ENCODE measurements at regions not wholly inside any gene's neighbourhood (a gene's known extent, or its start where the extent isn't known, plus 50 kb on each side); places are given as distances from the start of the nearest gene placed in this dataset.
A peak's percentile ranks its signal among the peaks of the same experiment; 100 is the strongest.
"Not testable (repeated sequence)": the region's sequence is repeated elsewhere in the genome, so short reads cannot be mapped to it uniquely, and the experiment has no call there.

DNA sequence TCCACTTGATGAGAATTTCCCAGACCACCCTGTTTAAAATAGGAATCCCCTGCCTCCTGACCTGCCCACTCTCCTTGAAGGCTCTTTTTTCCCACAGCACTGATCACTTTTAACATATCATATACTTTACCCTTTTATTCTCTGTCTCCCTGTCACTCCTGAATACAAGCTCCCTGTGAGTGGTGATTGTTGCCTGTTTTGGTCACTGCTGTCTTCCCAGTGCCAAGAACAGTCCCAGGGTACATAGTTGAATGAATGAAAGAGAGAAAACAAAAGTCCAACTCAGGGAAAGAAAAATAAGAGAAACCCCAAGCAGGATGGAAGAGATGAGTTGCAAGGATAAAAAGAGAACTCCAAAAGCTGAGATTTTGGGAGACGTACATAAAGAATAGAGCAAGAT, 500.3 kb upstream of the LMCD1 start:
- DNase-seq (ENCODE audit: low read depth in 2 of 2): no peak

DNA sequence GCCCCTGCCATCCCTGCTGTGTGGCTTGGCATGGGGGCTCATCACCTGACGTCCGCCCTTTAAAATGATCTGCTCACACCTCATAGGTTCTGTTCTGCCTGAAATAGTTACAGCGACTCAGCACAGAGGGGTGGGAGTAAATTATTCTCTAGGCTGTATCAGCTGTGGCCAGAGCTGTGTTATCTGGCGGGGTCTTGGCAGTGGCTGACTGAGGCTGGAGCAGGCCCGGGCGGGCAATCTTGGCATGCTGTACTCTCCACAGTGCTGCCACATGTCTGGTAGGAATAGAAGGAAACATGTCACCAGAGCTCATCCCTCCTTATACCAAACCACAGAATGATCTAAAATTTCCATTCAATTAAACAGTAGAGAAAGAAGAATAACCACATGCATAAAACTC, 499.9 kb upstream of the LMCD1 start:
- DNase-seq (ENCODE audit: low read depth in 2 of 2): no peak

DNA sequence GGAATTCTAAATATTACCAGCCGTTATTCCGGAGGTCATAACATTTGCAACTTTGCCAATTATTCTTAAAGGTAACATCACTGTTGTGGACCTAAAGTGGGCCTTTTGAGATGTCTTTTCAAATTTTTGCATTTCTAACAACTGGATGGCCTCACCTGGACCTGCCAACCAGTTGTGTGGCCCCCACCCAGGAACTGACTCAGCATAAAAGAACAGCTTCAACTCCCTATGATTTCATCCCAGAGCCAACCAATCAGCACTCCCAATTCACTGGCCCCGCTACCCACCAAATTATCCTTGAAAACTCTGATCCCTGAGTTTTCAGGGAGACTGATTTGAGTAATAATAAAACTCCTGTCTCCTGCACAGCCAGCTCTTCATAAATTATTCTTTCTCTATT, 489.7 kb upstream of the LMCD1 start:
- DNase-seq (ENCODE audit: low read depth in 2 of 2): no peak

DNA sequence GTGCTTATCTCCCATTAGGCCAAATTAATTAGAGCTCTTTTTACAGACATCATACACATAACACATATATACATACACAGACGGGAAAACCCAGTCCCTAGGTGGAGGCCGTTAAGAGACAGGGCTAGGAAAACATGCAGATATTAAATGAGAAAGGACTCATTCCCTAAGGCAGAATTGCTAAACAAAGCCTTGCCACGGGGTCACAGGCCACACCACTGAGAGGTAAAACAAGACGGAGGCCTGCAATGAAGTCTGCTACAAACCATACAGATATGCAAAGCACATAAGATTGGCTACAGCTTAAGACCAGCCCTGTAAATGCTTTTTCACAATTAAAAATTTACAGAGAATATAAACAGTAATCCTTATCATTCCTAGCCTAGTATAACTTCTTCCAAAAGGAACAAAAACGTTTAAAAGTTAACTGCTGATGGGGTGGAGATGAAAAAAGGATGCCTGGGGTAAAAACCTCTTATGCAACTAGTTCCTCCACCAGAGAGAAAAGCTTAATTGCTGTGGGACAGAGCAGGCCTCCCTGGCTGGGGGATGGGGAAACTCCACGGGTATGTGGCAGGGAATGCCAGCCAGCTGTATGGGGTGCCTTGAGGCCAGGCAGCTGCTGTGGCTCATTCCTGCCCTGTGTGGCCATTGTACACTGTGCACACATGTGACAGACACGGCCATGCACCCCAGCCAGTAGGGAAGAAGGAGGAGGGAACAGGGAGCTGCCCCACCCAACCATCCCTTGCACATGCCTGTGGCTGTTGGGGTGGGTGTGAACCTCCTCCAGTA, 481.4 kb upstream of the LMCD1 start:
- no peak for DNase-seq (ENCODE audit: low read depth in 2 of 2)

DNA sequence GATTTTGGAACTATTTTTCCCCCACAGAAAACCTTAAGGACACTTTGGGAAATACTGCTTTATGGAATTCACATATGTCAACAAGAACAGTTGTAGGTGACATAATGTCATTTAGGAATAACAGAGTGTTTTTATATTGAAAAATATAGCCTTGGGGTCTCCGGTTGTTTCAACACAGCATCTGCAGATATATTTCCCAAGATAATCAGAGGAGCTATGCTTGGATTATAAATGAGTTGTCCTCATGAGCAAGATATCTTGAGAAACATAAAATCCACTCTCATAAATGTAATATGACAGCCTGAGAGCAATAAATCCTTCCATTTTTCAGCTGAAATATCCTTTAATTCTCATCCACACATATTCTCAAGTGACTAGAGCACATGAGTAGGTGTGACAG, 473.7 kb upstream of the LMCD1 start:
- no peak for DNase-seq (ENCODE audit: low read depth in 2 of 2)

DNA sequence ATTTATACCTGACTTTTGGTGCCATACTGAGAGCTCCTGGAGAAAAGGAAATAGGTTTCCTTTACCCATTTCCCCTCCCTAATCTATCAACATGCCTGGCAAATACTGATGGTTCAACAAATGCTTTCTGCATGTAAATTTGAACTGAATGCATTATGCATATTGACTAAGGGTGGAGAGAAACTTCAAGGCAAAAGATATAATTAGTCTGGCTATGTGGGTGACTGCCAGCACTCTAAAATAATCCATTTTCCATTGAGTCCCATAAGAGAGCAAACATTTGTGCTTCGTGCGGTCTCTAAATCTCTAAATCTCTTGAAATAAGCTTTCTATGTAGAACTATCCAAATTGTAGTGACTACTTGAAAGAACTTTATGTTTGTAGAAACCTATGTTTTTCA, 451.3 kb upstream of the LMCD1 start:
- no peak for DNase-seq (ENCODE audit: low read depth in 2 of 2)

DNA sequence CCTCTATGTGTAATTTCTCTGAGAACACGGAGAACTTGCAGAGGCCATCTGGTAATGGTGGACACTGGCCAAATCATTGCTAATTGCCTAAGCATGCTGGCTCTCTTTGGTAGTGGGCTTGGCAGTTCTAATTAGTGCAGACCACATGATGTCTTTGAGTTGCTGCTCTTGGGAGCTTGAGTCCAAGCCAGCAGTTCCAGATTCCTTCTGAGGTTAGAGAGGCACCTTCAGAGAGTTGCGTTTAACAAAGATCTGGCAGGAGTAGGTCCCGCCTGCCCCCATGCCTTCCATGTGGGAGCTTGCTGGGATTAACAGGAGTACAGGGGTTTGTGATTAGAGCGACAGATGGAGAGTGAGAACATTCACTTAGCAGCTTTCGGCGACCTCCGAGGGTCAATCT, 449.0 kb upstream of the LMCD1 start:
- no peak for DNase-seq (ENCODE audit: low read depth in 2 of 2)

DNA sequence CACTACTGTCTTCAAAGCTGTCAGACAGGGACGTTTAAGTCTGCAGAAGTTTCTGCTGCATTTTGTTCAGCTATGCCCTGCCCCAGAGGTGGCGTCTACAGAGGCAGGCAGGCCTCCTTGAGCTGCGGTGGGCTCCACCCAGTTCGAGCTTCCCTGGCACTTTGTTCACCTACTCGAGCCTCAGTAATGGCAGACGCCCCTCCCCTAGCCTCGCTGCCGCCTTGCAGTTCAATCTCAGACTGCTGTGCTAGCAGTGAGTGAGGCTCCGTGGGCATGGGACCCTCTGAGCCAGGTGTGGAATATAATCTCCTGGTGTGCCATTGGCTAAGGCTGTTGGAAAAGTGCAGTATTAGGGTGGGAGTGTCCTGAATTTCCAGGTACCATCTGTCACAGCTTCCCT, 433.5 kb upstream of the LMCD1 start:
- not testable (repeated sequence) for DNase-seq (ENCODE audit: low read depth in 2 of 2)

DNA sequence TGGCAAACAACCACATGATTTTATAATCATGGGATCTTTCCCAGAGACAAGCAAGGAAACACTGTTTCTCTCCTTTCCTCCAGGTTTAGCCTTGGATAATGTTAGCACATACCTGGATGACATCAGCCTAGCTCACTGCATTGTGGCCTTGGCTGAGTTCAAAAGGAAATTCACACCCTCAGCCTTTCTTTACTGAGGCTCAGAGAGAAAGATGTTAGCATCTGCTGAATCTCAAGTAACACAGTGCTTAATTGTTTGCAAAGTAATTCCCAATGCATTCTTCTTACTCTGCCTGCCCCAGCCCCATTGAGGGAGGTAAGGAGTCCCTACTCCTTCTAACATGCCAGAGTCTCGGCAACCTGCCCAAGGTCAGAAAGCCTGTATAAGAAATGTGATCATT, 432.2 kb upstream of the LMCD1 start:
- DNase-seq (ENCODE audit: low read depth in 2 of 2): no peak

DNA sequence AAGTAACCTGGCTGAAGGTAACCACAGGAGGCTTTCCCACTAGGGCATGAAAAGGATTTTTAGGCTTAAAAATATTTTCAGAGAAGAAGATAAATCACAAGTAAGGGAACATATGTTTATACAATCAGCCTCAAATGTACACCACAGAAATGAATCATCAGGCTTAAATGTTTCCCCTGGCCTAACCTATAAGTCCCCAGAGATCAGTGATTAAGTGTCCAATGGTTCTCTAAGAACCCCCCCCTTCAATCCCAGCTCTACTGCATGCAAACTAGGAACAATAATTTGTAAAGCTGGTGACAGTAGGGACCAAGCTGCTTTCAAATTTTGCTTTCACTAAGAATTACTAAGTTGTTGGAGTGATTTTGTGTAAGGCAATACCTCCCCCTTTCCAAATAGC, 431.6 kb upstream of the LMCD1 start:
- DNase-seq (ENCODE audit: low read depth in 2 of 2): no peak

DNA sequence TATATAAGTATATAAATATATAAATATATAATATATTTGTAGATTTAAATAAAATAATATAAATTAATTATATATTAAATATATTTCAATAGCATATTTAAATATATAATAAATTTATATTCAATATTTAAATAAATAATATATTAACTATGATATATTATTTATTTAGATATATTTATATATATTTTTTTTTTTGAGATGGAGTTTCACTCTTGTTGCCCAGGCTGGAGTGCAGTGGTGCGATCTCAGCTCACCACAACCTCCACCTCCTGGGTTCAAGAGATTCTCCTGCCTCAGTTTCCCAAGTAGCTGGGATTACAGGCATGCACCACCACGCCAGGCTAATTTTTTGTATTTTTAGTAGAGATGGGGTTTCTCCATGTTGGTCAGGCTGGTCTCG, 426.9 kb upstream of the LMCD1 start:
- not testable (repeated sequence) for DNase-seq (ENCODE audit: low read depth in 2 of 2)

DNA sequence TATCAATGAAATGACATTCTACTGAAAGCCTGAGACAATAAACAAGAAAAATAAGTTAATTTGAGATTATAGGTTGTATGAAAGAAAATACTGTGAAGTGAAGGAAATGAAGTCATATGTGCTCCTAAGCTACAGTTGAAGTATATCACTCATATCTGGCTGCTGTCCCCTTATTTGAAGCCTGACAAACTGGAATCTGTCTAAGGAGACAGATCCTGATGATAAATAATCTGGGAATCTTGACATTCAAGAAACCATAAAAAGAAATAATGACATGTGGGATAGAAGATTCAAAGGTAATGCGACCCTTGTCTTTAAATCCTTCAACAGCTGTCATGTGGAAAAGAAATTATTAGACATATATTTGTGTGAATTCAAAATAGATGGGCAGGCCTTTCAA, 424.5 kb upstream of the LMCD1 start:
- DNase-seq (ENCODE audit: low read depth in 2 of 2): no peak

DNA sequence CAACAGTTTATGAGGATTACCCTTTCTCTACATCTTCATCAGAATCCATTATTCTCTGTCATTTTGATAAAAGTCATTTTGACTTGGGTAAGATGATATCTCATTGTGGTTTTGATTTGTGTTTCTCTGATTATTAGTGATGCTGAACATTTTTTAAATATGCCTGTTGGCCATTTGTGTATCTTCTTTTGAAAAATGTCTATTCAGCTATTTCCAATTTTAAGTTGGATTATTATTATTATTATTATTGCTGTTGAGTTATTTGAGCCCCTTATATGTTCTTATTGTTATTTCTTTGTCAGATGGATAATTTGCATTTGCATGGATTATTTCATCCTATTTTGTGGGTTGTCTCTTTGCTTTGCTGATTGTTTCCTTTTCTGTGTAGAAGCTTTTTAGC, 421.2 kb upstream of the LMCD1 start:
- no peak for DNase-seq (ENCODE audit: low read depth in 2 of 2)

DNA sequence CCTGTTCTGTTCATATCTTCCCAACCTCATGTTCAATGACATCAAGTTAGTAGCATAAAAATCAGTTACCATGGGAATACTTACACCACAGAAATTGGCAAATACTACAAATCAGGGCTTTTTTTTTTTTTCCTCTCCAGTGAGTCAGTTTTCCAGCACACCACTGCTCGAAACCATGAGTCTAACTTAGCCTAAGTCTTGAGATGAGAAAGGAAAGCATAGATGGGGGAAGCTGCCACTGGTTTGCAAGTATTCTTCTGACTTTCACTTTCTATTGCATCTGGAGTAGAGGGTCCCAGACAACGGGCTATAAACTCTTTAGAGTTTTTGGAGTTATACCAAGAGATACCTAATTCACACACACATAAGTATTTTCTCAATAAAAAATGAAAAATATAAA, 416.1 kb upstream of the LMCD1 start:
- no peak for DNase-seq (ENCODE audit: low read depth in 2 of 2)

DNA sequence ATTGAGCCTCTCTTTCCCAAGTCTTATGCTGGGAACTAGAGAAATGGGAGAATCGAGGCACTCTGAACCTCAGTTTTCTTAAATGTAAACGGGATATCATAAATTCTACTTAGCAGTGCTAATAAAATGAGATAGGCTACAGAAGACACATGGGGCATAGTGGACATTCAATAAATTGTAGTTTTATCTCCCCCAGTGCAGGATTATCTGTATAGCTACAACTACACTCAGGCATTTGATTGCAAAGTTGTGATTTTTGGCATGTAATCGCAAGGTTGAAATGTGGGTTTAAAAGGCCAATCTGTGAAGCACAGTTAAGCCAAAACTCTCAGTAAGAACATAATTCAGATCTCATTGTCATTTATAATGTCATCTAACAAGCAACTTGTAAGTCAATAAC, 413.7 kb upstream of the LMCD1 start:
- DNase-seq (ENCODE audit: low read depth in 2 of 2): no peak

DNA sequence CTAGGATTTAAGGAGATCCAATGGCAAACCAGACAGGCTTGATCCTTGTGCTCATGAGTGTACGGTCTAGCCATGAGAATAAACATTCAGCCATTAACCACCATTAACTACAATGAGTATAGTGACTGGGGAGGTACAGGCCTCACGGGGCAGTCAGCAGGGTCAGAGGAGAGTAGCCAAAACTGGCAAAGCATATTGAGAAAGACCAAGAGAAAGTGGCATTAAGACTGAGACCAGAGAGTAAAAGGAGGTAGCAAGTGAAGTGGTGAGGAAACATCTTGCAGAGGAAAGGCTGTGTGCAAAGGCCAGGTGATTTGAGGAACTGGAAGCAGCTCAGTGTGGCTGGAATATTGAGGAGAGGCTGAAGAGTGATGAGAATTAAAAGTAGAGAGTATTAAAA, 407.2 kb upstream of the LMCD1 start:
- no peak for DNase-seq (ENCODE audit: low read depth in 2 of 2)

DNA sequence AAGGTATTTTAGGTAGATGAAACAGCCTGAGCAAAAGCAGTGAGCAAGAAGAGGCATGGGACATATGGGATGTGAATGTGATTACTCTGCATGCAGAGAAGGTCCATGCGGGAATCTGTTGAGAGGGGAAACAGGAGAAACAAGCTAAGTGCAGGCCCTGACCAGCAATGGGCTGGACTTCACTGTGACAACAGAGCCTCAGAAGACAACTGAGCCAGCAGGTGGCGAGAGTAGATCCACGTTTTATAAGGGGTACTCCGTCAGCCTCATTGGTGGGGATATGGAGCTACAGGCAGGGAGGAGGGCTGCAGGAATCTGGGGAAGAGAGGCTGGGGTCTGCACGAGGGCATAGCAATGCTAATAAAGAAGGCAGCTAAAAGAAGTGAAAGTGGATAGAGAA, 405.9 kb upstream of the LMCD1 start:
- DNase-seq (ENCODE audit: low read depth in 2 of 2): no peak

DNA sequence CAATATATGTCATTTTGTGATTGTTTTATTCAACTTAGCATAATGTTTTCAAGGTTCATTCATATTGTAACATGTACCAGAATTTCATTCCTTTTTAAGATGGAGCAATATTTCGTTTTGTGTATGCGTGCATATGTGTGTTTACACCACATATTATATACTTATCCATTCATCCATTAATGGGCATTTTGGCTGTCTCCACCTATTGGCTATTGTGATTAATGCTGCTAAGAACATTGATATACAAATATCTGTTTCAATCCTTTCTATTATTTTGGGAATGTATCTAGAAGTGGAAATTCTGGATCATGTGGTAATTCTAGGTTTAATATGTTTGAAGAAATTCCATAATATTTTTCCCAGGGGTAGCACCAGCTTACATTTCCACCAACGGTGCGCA, 403.9 kb upstream of the LMCD1 start:
- DNase-seq (ENCODE audit: low read depth in 2 of 2): no peak

DNA sequence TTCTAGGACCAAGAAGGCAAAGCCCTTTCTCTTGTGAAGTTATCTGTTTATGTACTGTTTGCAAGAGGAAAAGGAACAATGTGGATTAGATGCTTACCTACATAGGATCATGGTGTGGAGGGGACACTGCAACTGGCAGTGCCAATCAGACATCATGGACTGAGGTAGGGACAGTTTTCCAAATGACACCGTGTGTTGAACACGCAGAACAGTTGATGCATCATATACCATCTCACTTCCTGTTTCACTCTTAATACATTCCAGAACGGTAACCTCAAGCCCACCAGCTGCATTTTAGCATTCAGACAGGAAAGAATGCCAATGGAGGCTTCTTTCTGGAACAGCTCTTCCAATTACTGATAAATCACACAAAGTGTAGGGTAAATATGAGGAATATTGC, 397.7 kb upstream of the LMCD1 start:
- DNase-seq (ENCODE audit: low read depth in 2 of 2): no peak

DNA sequence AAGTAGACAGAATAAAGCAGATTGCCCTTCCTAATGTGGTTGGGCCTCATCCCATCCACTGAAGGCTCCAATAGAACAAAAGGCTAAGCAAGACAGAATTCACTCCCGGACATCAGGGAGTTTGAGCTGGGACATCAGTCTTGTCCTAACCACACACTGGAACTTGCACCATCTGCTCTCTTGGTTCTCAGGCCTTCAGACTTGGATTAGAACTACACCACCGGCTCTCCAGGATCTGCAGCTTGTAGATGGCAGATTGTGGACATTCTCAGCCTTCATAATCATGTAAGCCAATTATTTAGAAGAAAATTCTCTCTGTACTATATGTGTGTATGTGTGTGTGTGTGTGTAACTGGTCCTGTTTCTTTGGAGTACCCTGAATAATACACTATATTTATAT, 394.7 kb upstream of the LMCD1 start:
- DNase-seq (ENCODE audit: low read depth in 2 of 2): no peak

DNA sequence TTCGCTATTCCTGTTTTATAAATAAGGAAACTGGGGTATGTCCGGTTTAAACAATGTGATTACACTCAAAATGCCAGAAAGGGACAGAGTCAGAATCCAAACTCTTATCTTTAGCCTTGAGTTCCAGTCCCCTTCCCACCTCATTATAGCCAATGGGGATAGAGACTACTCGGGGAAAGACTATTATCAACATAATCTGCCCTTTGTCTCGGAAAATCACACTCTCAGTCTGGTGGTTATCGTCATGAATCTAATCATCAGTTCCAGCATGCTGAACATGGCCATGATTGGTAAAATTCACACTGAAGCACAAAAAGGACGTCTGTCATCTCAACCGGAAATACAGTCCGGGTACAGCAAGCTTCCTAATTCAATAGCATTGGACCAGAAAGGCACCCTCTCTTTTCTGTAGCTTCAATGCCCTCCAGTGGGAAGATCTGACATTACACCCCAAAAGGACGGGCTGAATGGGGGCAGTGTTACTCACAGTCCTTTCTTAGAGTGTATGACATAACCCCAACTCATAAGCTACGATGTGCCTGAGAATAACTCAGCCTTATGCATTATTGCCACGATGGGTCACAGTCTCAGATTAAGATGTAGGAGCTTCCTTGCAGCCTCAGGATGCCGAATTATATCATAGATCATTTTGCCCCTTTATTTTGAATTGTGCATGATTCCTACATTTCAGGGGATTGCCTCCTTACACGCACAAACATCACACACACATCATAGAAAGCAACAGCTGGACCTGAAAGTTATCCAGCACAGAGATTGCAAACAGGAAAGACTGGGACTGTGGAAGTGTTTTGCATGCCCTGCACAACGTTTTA, 390.4 kb upstream of the LMCD1 start:
- DNase-seq (ENCODE audit: low read depth in 2 of 2): peak; percentile 27 to 34

DNA sequence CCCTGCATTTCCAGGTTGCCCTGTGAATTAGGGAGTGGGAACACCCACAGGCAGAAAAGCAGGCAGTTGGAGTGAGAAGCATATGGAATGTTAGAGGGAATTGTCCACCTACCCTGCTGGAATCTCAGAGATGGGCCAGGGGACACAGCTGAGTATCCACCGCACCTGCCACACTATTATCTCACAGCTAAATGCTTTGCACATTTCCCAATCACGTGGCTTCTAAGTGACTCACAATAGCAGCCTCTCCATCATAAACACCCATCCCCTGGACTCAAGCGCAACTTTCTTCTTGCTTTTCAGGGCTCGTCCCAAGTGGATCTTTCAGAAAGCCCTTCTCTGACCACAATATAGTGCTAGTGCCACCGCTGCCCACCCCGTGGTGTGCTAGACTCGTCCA, 389.0 kb upstream of the LMCD1 start:
- DNase-seq (ENCODE audit: low read depth in 2 of 2): no peak

DNA sequence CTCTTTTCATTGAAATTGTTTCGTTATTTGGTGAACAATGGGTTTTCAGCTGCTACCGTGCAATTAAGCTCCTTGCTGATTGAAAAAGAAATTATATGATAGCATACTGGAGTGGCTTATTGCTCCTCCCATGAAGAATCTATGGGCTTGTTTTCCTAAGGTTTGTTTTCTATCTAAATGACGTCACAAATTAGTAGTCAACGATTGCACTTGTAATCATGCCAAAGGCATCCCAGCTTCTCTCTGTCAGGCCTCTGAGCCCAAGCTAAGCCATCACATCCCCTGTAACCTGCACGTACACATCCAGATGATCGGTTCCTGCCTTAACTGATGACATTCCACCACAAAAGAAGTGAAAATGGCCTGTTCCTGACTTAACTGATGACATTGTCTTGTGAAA, 388.0 kb upstream of the LMCD1 start:
- no peak for DNase-seq (ENCODE audit: low read depth in 2 of 2)
